GM12892 (cell line): ENCODE measurements at regions not wholly inside any gene's neighbourhood (a gene's known extent, or its start where the extent isn't known, plus 50 kb on each side); places are given as distances from the start of the nearest gene placed in this dataset.

Experiments
- POLR2A ChIP-seq: IDR thresholded peaks from 2 replicates; pipeline ENCODE4 v1.6.1; 2011; ENCODE audit warnings: low read depth, low read length, control low read depth
- POLR2AphosphoS5 ChIP-seq: IDR thresholded peaks from 2 replicates; pipeline ENCODE4 v1.6.1; 2011; ENCODE audit warnings: low read depth, low read length, control low read depth
- TAF1 ChIP-seq: IDR thresholded peaks from 2 replicates; pipeline ENCODE4 v1.6.1; 2011; ENCODE audit warnings: low read depth, mild to moderate bottlenecking, control low read depth, low read length, borderline replicate concordance

DNA sequence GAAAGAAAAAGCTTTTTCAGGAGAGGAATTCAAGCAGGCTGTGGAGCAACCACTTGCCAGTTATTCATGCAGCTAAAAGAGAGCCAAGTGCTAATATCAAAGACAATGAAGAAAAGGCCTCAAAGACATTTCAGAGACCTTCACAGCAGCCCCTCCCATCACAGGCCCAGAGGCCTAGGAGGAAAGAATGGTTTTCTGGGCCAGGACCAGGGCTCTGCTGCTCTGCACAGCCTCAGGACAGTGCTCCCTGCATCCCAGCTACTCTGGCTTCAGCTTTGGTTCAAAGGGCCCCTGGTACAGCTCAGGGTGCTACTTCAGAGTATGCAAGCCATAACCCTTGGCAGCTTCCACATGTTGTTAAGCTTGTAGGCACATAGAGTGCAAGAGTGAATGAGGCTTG lies 119.5 kb downstream of the MSTN start:
- TF ChIP-seq POLR2A (no peak), POLR2AphosphoS5 (no peak), TAF1 (no peak)
